H1 (cell line): ENCODE measurements at regions not wholly inside any gene's neighbourhood (a gene's known extent, or its start where the extent isn't known, plus 50 kb on each side); places are given as distances from the start of the nearest gene placed in this dataset.

Experiments
- CTCF ChIP-seq, 3 experiments: IDR thresholded peaks; 1 replicate in 2 of 3; 2 replicates in 1 of 3; pipeline versions ENCODE4 v1.5.1 to v1.6.1; 2011; ENCODE audit warnings: low read length in 3 of 3, mild to moderate bottlenecking in 3 of 3, inconsistent platforms in 2 of 3, low read depth in 1 of 3, moderate library complexity in 1 of 3; ENCODE audit not compliant: insufficient read depth in 1 of 3; ENCODE audit errors: control extremely low read depth in 1 of 3
- GABPA ChIP-seq: IDR thresholded peaks from 2 replicates; pipeline ENCODE4 v1.6.1; 2011; ENCODE audit warnings: mild to moderate bottlenecking, low read length, moderate library complexity, borderline replicate concordance; ENCODE audit not compliant: insufficient read depth
- JUN ChIP-seq: IDR thresholded peaks from 2 replicates; pipeline ENCODE4 v1.6.1; 2011; ENCODE audit warnings: low read depth, mild to moderate bottlenecking, improper control_type of control experiment, low read length
- POLR2AphosphoS5 ChIP-seq: IDR thresholded peaks from 2 replicates; pipeline ENCODE4 v1.6.1; 2011; ENCODE audit warnings: low read depth, low read length
- SRF ChIP-seq: IDR thresholded peaks from 2 replicates; pipeline ENCODE4 v1.6.1; 2011; ENCODE audit warnings: mild to moderate bottlenecking, low read depth, low read length, moderate library complexity

GRCh38 chr9:13728131-13728530 lies 448.6 kb upstream of the MPDZ start:
- TF ChIP-seq CTCF (IDR thresholded peaks at IDR 0.05; ENCODE audit: control extremely low read depth in 1 of 3, insufficient read depth in 1 of 3, low read depth in 1 of 3, low read length in 3 of 3) (no peak), GABPA (no peak), POLR2AphosphoS5 (no peak), JUN (no peak), SRF (no peak)
